ENCODE measurements at regions not wholly inside any gene's neighbourhood (a gene's known extent, or its start where the extent isn't known, plus 50 kb on each side); places are given as distances from the start of the nearest gene placed in this dataset.

- no peak for DNase-seq (ENCODE audit: low spot score)
- no peak for TF ChIP-seq CTCF (IDR thresholded peaks at IDR 0.05; ENCODE audit: extremely low read depth, missing control alignments)
Measured at GRCh38 chr2:81942876-81943275, 1638.3 kb upstream of the LRRTM1 start.

GRCh38 chr2:81942136-81942680 lies 1637.7 kb upstream of the LRRTM1 start:
- DNase-seq (ENCODE audit: low spot score), result no peak
- no peak for TF ChIP-seq CTCF (IDR thresholded peaks at IDR 0.05; ENCODE audit: extremely low read depth, missing control alignments)

- no peak for DNase-seq (ENCODE audit: low spot score)
- no peak for TF ChIP-seq CTCF (IDR thresholded peaks at IDR 0.05; ENCODE audit: extremely low read depth, missing control alignments)
Measured at GRCh38 chr2:81940266-81940955, 1635.9 kb upstream of the LRRTM1 start.

- no peak for TF ChIP-seq CTCF (IDR thresholded peaks at IDR 0.05; ENCODE audit: extremely low read depth, missing control alignments)
- no peak for DNase-seq (ENCODE audit: low spot score)
Measured at GRCh38 chr2:81937944-81938343, 1633.4 kb upstream of the LRRTM1 start.

- DNase-seq (ENCODE audit: low spot score), result no peak
- no peak for TF ChIP-seq CTCF (IDR thresholded peaks at IDR 0.05; ENCODE audit: extremely low read depth, missing control alignments)
Measured at GRCh38 chr2:81903534-81903933, 1599.0 kb upstream of the LRRTM1 start.

- no peak for DNase-seq (ENCODE audit: low spot score)
- TF ChIP-seq CTCF (IDR thresholded peaks at IDR 0.05; ENCODE audit: extremely low read depth, missing control alignments), result no peak
Measured at GRCh38 chr2:81901017-81901416, 1596.5 kb upstream of the LRRTM1 start.

- no peak for TF ChIP-seq CTCF (IDR thresholded peaks at IDR 0.05; ENCODE audit: extremely low read depth, missing control alignments)
- DNase-seq (ENCODE audit: low spot score), result no peak
Measured at GRCh38 chr2:81895620-81896250, 1591.2 kb upstream of the LRRTM1 start.

Data from GM20000 (cell line).